Activated naive CD4-positive, alpha-beta T cell treated with anti-CD3 and anti-CD28 coated beads for 36 hours (primary cell): ENCODE measurements at regions not wholly inside any gene's neighbourhood (a gene's known extent, or its start where the extent isn't known, plus 50 kb on each side); places are given as distances from the start of the nearest gene placed in this dataset.

Experiments
- CTCF ChIA-PET: fragments of 350-600 bp; sonication (Branson Sonifier 250); formaldehyde crosslinking; loops from one replicate; lab custom pipeline; 2021; ENCODE audit warnings: antibody characterized with exemption; lab: Charles Lee
- DNase-seq: peaks from one replicate; pipeline ENCODE4 v3.0.0-alpha.2; 2020
- H3K27ac Mint-ChIP-seq: one replicate; pipeline ENCODE4 v1.8.0; 2021; ENCODE audit warnings: mild to moderate bottlenecking, mixed read lengths
- H3K27me3 Mint-ChIP-seq: one replicate; pipeline ENCODE4 v1.8.0; 2021; ENCODE audit warnings: low read depth, mixed read lengths
- H3K36me3 Mint-ChIP-seq: one replicate; pipeline ENCODE4 v1.8.0; 2021; ENCODE audit warnings: low read depth, mixed read lengths
- H3K4me1 Mint-ChIP-seq: one replicate; pipeline ENCODE4 v1.8.0; 2021; ENCODE audit warnings: low read depth, mixed read lengths
- H3K4me3 Mint-ChIP-seq: one replicate; pipeline ENCODE4 v1.8.0; 2021; ENCODE audit warnings: mild to moderate bottlenecking, moderate library complexity, mixed read lengths
- H3K9me3 Mint-ChIP-seq: one replicate; pipeline ENCODE4 v1.8.0; 2021; ENCODE audit warnings: mixed read lengths
- intact Hi-C: fragments of 100-400 bp; cut with micrococcal nuclease; formaldehyde crosslinking; loops from one replicate; pipeline ENCODE4 v1.15.1; 2023

- peak; percentile 53 for DNase-seq
- Mint-ChIP-seq H3K4me1 (peaks cover 28% of the 10 kb centered on the region), H3K27me3 (no peaks in the 10 kb centered on the region), H3K27ac (peak overlapping the region; percentile 69), H3K4me3 (peak overlapping the region; percentile 32), H3K36me3 (peaks cover 2% of the 10 kb centered on the region), H3K9me3 (no peaks in the 10 kb centered on the region)
- intact Hi-C loops: loop anchor here (1.0 to 10.0 kb wide), 3 partner anchors 8 to 1487 kb away; no protein-coding TSS in a partner anchor
- CTCF ChIA-PET: no interaction called here
These were observed 118.4 kb downstream of the ASB9 start for GRCh38 chrX:15151267-15152186.

- CTCF ChIA-PET: no interaction called here
These were observed 119.3 kb downstream of the ASB9 start for GRCh38 chrX:15150586-15150985.

GRCh38 chrX:15146515-15146914 lies 123.4 kb downstream of the ASB9 start:
- intact Hi-C loops: no loop called here
- Mint-ChIP-seq H3K36me3 (no peaks in the 10 kb centered on the region), H3K27ac (no peak overlapping the region), H3K27me3 (no peaks in the 10 kb centered on the region), H3K4me3 (no peak overlapping the region), H3K4me1 (peaks cover 27% of the 10 kb centered on the region), H3K9me3 (no peaks in the 10 kb centered on the region)
- CTCF ChIA-PET: no interaction called here
- peak; percentile 19 for DNase-seq

More at GRCh38 chrX:15150586-15150985, 119.3 kb downstream of the ASB9 start:
- no peak overlapping the region for H3K27ac Mint-ChIP-seq
- peaks cover 24% of the 10 kb centered on the region for H3K4me1 Mint-ChIP-seq
- no peak overlapping the region for H3K4me3 Mint-ChIP-seq
- no peaks in the 10 kb centered on the region for H3K36me3 Mint-ChIP-seq
- no peaks in the 10 kb centered on the region for H3K27me3 Mint-ChIP-seq
- no peak for DNase-seq
- intact Hi-C loops: loop anchor here (10.0 kb wide), 1 partner anchor 1486 kb away; no protein-coding TSS in a partner anchor
- H3K9me3 Mint-ChIP-seq: no peaks in the 10 kb centered on the region

- Mint-ChIP-seq H3K9me3 (no peaks in the 10 kb centered on the region), H3K4me3 (no peak overlapping the region), H3K27me3 (no peaks in the 10 kb centered on the region), H3K4me1 (peaks cover 15% of the 10 kb centered on the region), H3K27ac (no peak overlapping the region), H3K36me3 (no peaks in the 10 kb centered on the region)
- no peak for DNase-seq
- CTCF ChIA-PET: interaction anchor here (0.6 to 3.4 kb wide), 7 partner anchors 14 to 1060 kb away, joined by 3 to 15 read pairs (median 3); no protein-coding TSS in a partner anchor
- intact Hi-C loops: loop anchor here (1.0 to 5.0 kb wide), 5 partner anchors 15 to 1104 kb away; partner anchors contain the start of gene GLRA2
These were observed 126.1 kb downstream of the ASB9 start for GRCh38 chrX:15143825-15144121.

- Mint-ChIP-seq H3K4me3 (no peak overlapping the region), H3K9me3 (no peaks in the 10 kb centered on the region), H3K27ac (no peak overlapping the region), H3K4me1 (peaks cover 15% of the 10 kb centered on the region), H3K27me3 (no peaks in the 10 kb centered on the region), H3K36me3 (no peaks in the 10 kb centered on the region)
- DNase-seq: peak; percentile 73
- CTCF ChIA-PET: interaction anchor here (0.6 to 3.4 kb wide), 10 partner anchors 10 to 1060 kb away, joined by 3 to 15 read pairs (median 3); no protein-coding TSS in a partner anchor
- intact Hi-C loops: loop anchor here (1.0 to 5.0 kb wide), 5 partner anchors 16 to 1104 kb away; partner anchors contain the start of gene GLRA2
These were observed 126.6 kb downstream of the ASB9 start for GRCh38 chrX:15143050-15143824.

- no peaks in the 10 kb centered on the region for H3K27me3 Mint-ChIP-seq
- H3K4me3 Mint-ChIP-seq: no peak overlapping the region
- CTCF ChIA-PET: interaction anchor here (0.5 to 3.4 kb wide), 6 partner anchors 11 to 292 kb away, joined by 3 to 15 read pairs (median 4); no protein-coding TSS in a partner anchor
- intact Hi-C loops: loop anchor here (2.0 to 5.0 kb wide), 2 partner anchors 17 to 615 kb away; partner anchors contain the start of gene GLRA2
- peak; percentile 4 for DNase-seq
- H3K9me3 Mint-ChIP-seq: no peaks in the 10 kb centered on the region
- H3K36me3 Mint-ChIP-seq: no peaks in the 10 kb centered on the region
- H3K27ac Mint-ChIP-seq: no peak overlapping the region
- H3K4me1 Mint-ChIP-seq: peaks cover 15% of the 10 kb centered on the region
These were observed 127.7 kb downstream of the ASB9 start for GRCh38 chrX:15142084-15142715.

GRCh38 chrX:15136795-15137194 lies 133.1 kb downstream of the ASB9 start:
- H3K9me3 Mint-ChIP-seq: no peaks in the 10 kb centered on the region
- no peak overlapping the region for H3K4me3 Mint-ChIP-seq
- CTCF ChIA-PET: no interaction called here
- no peak for DNase-seq
- H3K27me3 Mint-ChIP-seq: no peaks in the 10 kb centered on the region
- no peaks in the 10 kb centered on the region for H3K36me3 Mint-ChIP-seq
- no peaks in the 10 kb centered on the region for H3K4me1 Mint-ChIP-seq
- intact Hi-C loops: no loop called here
- no peak overlapping the region for H3K27ac Mint-ChIP-seq

- DNase-seq: peak; percentile 7
- Mint-ChIP-seq H3K4me3 (no peak overlapping the region), H3K36me3 (no peaks in the 10 kb centered on the region), H3K9me3 (no peaks in the 10 kb centered on the region), H3K27ac (no peak overlapping the region), H3K27me3 (no peaks in the 10 kb centered on the region), H3K4me1 (peaks cover 8% of the 10 kb centered on the region)
- intact Hi-C loops: no loop called here
- CTCF ChIA-PET: interaction anchor here (1.0 kb wide), 2 partner anchors 15 to 113 kb away, joined by 3 read pairs; no protein-coding TSS in a partner anchor
These were observed 140.5 kb downstream of the ASB9 start for GRCh38 chrX:15129412-15129811.

GRCh38 chrX:15128861-15129260 lies 141.0 kb downstream of the ASB9 start:
- H3K4me3 Mint-ChIP-seq: no peak overlapping the region
- intact Hi-C loops: no loop called here
- H3K9me3 Mint-ChIP-seq: no peaks in the 10 kb centered on the region
- DNase-seq: no peak
- H3K4me1 Mint-ChIP-seq: peaks cover 8% of the 10 kb centered on the region
- CTCF ChIA-PET: interaction anchor here (1.0 kb wide), 2 partner anchors 15 to 114 kb away, joined by 3 read pairs; no protein-coding TSS in a partner anchor
- no peaks in the 10 kb centered on the region for H3K36me3 Mint-ChIP-seq
- H3K27ac Mint-ChIP-seq: no peak overlapping the region
- no peaks in the 10 kb centered on the region for H3K27me3 Mint-ChIP-seq

- no peaks in the 10 kb centered on the region for H3K9me3 Mint-ChIP-seq
- no peak overlapping the region for H3K27ac Mint-ChIP-seq
- intact Hi-C loops: no loop called here
- no peaks in the 10 kb centered on the region for H3K36me3 Mint-ChIP-seq
- H3K4me1 Mint-ChIP-seq: peaks cover 8% of the 10 kb centered on the region
- H3K4me3 Mint-ChIP-seq: no peak overlapping the region
- DNase-seq: no peak
- CTCF ChIA-PET: no interaction called here
- H3K27me3 Mint-ChIP-seq: no peaks in the 10 kb centered on the region
These were observed 142.9 kb downstream of the ASB9 start for GRCh38 chrX:15127010-15127409.

GRCh38 chrX:15116900-15117299 lies 153.0 kb downstream of the ASB9 start:
- no peaks in the 10 kb centered on the region for H3K27me3 Mint-ChIP-seq
- no peak overlapping the region for H3K4me3 Mint-ChIP-seq
- no peaks in the 10 kb centered on the region for H3K4me1 Mint-ChIP-seq
- intact Hi-C loops: no loop called here
- H3K27ac Mint-ChIP-seq: no peak overlapping the region
- no peaks in the 10 kb centered on the region for H3K9me3 Mint-ChIP-seq
- H3K36me3 Mint-ChIP-seq: no peaks in the 10 kb centered on the region
- CTCF ChIA-PET: no interaction called here
- no peak for DNase-seq
